CD4-positive, alpha-beta T cell (primary cell): ENCODE measurements at regions not wholly inside any gene's neighbourhood (a gene's known extent, or its start where the extent isn't known, plus 50 kb on each side); places are given as distances from the start of the nearest gene placed in this dataset.

Experiments used
- ATAC-seq: fragments of 200-7000 bp; cut with Tn5 transposase; one replicate; pipeline ENCODE4 v1.10.0; 2022; ENCODE audit warnings: mild to moderate bottlenecking; ENCODE audit not compliant: poor library complexity
- CTCF ChIA-PET: fragments of 350-600 bp; sonication (Branson Sonifier 250); formaldehyde crosslinking; loops from one replicate; lab custom pipeline; 2021; ENCODE audit warnings: antibody characterized with exemption, inconsistent platforms; lab: Charles Lee
- POLR2A ChIA-PET: fragments of 350-600 bp; sonication (Branson Sonifier 250); formaldehyde crosslinking; loops from one replicate; lab custom pipeline; 2021; ENCODE audit warnings: antibody characterized with exemption, inconsistent platforms; lab: Charles Lee
- DNase-seq, 14 experiments: peaks; one replicate each; pipeline ENCODE4 v3.0.0-alpha.2; 2013 to 2020; ENCODE audit warnings: mixed read lengths in 2 of 14
- H3K27ac ChIP-seq, 2 donors: one replicate each; pipeline versions ENCODE4 v1.5.1 to v1.7.0; 2013; ENCODE audit warnings: low read length in 2 of 2, low read depth in 1 of 2, mild to moderate bottlenecking in 1 of 2
- H3K27me3 ChIP-seq, 2 experiments: 1 replicate in 1 of 2; 2 replicates in 1 of 2; pipeline versions ENCODE4 v1.6.1 to v1.7.0; 2013; ENCODE audit warnings: low read length in 2 of 2, control low read depth in 1 of 2, mild to moderate bottlenecking in 1 of 2, moderate library complexity in 1 of 2; ENCODE audit not compliant: insufficient read depth in 2 of 2, control insufficient read depth in 1 of 2
- H3K36me3 ChIP-seq: one replicate; pipeline ENCODE4 v1.6.1; 2013; ENCODE audit warnings: low read length, control low read depth; ENCODE audit not compliant: insufficient read depth
- H3K4me1 ChIP-seq: one replicate; pipeline ENCODE4 v1.6.1; 2013; ENCODE audit warnings: low read length, control low read depth; ENCODE audit not compliant: insufficient read depth
- H3K4me3 ChIP-seq: one replicate; pipeline ENCODE4 v1.5.1; 2013; ENCODE audit warnings: mild to moderate bottlenecking, low read length, moderate library complexity
- H3K9me3 ChIP-seq, 2 experiments: 1 replicate in 1 of 2; 2 replicates in 1 of 2; pipeline versions ENCODE4 v1.6.1 to v1.7.0; 2013; ENCODE audit warnings: low read length in 2 of 2, mild to moderate bottlenecking in 2 of 2, control low read depth in 1 of 2, moderate library complexity in 1 of 2; ENCODE audit not compliant: control insufficient read depth in 1 of 2, insufficient read depth in 1 of 2
- H3K27ac Mint-ChIP-seq: one replicate; pipeline ENCODE4 v1.8.0; 2020; ENCODE audit warnings: mixed read lengths
- H3K27me3 Mint-ChIP-seq: one replicate; pipeline ENCODE4 v1.8.0; 2021; ENCODE audit warnings: mixed read lengths
- H3K36me3 Mint-ChIP-seq: one replicate; pipeline ENCODE4 v1.8.0; 2021; ENCODE audit warnings: low read depth, mixed read lengths
- H3K4me1 Mint-ChIP-seq: one replicate; pipeline ENCODE4 v1.8.0; 2021; ENCODE audit warnings: low read depth, mixed read lengths
- H3K4me3 Mint-ChIP-seq: one replicate; pipeline ENCODE4 v1.8.0; 2020; ENCODE audit warnings: mild to moderate bottlenecking, mixed read lengths
- H3K9me3 Mint-ChIP-seq: one replicate; pipeline ENCODE4 v1.8.0; 2020; ENCODE audit warnings: mixed read lengths
- CTCF ChIP-seq: fragments of 200-600 bp; IDR thresholded peaks from one replicate; pipeline ENCODE4 v1.8.0; 2022; ENCODE audit warnings: antibody characterized with exemption, mild to moderate bottlenecking
- intact Hi-C, 2 experiments: fragments of 100-400 bp; cut with DNase I in 1 of 2; cut with micrococcal nuclease in 1 of 2; formaldehyde crosslinking; loops; one replicate each; pipeline versions ENCODE4 v1.15.1 to v1.9.0; 2023 to 2025; cut with DNase I, micrococcal nuclease

GRCh38 chr13:83297586-83298290 is 584.5 kb downstream of the SLITRK1 start:
- H3K4me3 ChIP-seq, result no peak overlapping the region
- ChIA-PET POLR2A (no interaction called here), CTCF (no interaction called here)
- Mint-ChIP-seq H3K36me3 (no peaks in the 10 kb centered on the region), H3K27me3 (no peaks in the 10 kb centered on the region), H3K27ac (no peak overlapping the region), H3K9me3 (peaks cover 3% of the 10 kb centered on the region), H3K4me1 (no peaks in the 10 kb centered on the region), H3K4me3 (no peak overlapping the region)
- no peak for TF ChIP-seq CTCF
- no peaks in the 10 kb centered on the region for H3K27me3 ChIP-seq
- no peak overlapping the region for H3K27ac ChIP-seq
- H3K9me3 ChIP-seq, result no peaks in the 10 kb centered on the region
- no peak for ATAC-seq
- DNase-seq, result no peak
- intact Hi-C loops, result no loop called here
- no peaks in the 10 kb centered on the region for H3K4me1 ChIP-seq
- H3K36me3 ChIP-seq, result no peaks in the 10 kb centered on the region

GRCh38 chr13:83295686-83296085 is 586.6 kb downstream of the SLITRK1 start:
- Mint-ChIP-seq H3K4me3 (no peak overlapping the region), H3K4me1 (no peaks in the 10 kb centered on the region), H3K36me3 (no peaks in the 10 kb centered on the region), H3K27ac (no peak overlapping the region), H3K27me3 (no peaks in the 10 kb centered on the region), H3K9me3 (peaks cover 3% of the 10 kb centered on the region)
- DNase-seq, result no peak
- no peaks in the 10 kb centered on the region for H3K4me1 ChIP-seq
- ATAC-seq, result no peak
- TF ChIP-seq CTCF, result no peak
- H3K9me3 ChIP-seq, result no peaks in the 10 kb centered on the region
- H3K4me3 ChIP-seq, result no peak overlapping the region
- ChIA-PET CTCF (no interaction called here), POLR2A (no interaction called here)
- intact Hi-C loops, result no loop called here
- no peaks in the 10 kb centered on the region for H3K27me3 ChIP-seq
- no peak overlapping the region for H3K27ac ChIP-seq
- no peaks in the 10 kb centered on the region for H3K36me3 ChIP-seq

- DNase-seq (no peak), ATAC-seq (no peak)
- Histone ChIP-seq H3K9me3 (no peaks in the 10 kb centered on the region), H3K27me3 (no peaks in the 10 kb centered on the region), H3K36me3 (no peaks in the 10 kb centered on the region), H3K4me1 (no peaks in the 10 kb centered on the region), H3K27ac (no peak overlapping the region), H3K4me3 (no peak overlapping the region)
- peaks cover 2% of the 10 kb centered on the region for H3K9me3 Mint-ChIP-seq
- intact Hi-C loops, result no loop called here
- no peak for TF ChIP-seq CTCF
- no peak overlapping the region for H3K4me3 Mint-ChIP-seq
- POLR2A ChIA-PET, result no interaction called here
- no peaks in the 10 kb centered on the region for H3K36me3 Mint-ChIP-seq
- H3K4me1 Mint-ChIP-seq, result no peaks in the 10 kb centered on the region
- no peak overlapping the region for H3K27ac Mint-ChIP-seq
- H3K27me3 Mint-ChIP-seq, result no peaks in the 10 kb centered on the region
- CTCF ChIA-PET, result no interaction called here
Measured at GRCh38 chr13:83286737-83287136, 595.5 kb downstream of the SLITRK1 start.
